ENCODE measurements at regions not wholly inside any gene's neighbourhood (a gene's known extent, or its start where the extent isn't known, plus 50 kb on each side); places are given as distances from the start of the nearest gene placed in this dataset.

GRCh38 chr10:36669615-36670352, 455.6 kb upstream of the ANKRD30A start:
- no peak for TF ChIP-seq CTCF (IDR thresholded peaks at IDR 0.05; ENCODE audit: poor library complexity, severe bottlenecking)
- peaks cover 12% of the 10 kb centered on the region for H3K4me1 ChIP-seq (ENCODE audit: insufficient read depth, poor library complexity, severe bottlenecking)
- H3K9me3 ChIP-seq (ENCODE audit: severe bottlenecking): no peaks in the 10 kb centered on the region
- no peaks in the 10 kb centered on the region for H3K27me3 ChIP-seq (ENCODE audit: insufficient read depth, poor library complexity, severe bottlenecking)
- no peak overlapping the region for H3K4me3 ChIP-seq (ENCODE audit: severe bottlenecking)
- no peak for ATAC-seq (ENCODE audit: low read depth)
- no peak for DNase-seq (ENCODE audit: low spot score)
- no peaks in the 10 kb centered on the region for H3K36me3 ChIP-seq (ENCODE audit: low read depth)
- H3K27ac ChIP-seq (ENCODE audit: poor library complexity, severe bottlenecking): no peak overlapping the region

GRCh38 chr10:36666451-36666850, 458.9 kb upstream of the ANKRD30A start:
- Histone ChIP-seq H3K4me3 (ENCODE audit: severe bottlenecking) (no peak overlapping the region), H3K36me3 (ENCODE audit: low read depth) (no peaks in the 10 kb centered on the region), H3K9me3 (ENCODE audit: severe bottlenecking) (no peaks in the 10 kb centered on the region), H3K27ac (ENCODE audit: poor library complexity, severe bottlenecking) (no peak overlapping the region), H3K27me3 (ENCODE audit: insufficient read depth, poor library complexity, severe bottlenecking) (no peaks in the 10 kb centered on the region), H3K4me1 (ENCODE audit: insufficient read depth, poor library complexity, severe bottlenecking) (peaks cover 6% of the 10 kb centered on the region)
- TF ChIP-seq CTCF (IDR thresholded peaks at IDR 0.05; ENCODE audit: poor library complexity, severe bottlenecking): no peak
- no peak for DNase-seq (ENCODE audit: low spot score)
- ATAC-seq (ENCODE audit: low read depth): no peak

- no peak overlapping the region for H3K4me3 ChIP-seq (ENCODE audit: severe bottlenecking)
These were observed 462.8 kb upstream of the ANKRD30A start for GRCh38 chr10:36662571-36662970.

GRCh38 chr10:36650274-36650673, 475.1 kb upstream of the ANKRD30A start:
- Histone ChIP-seq H3K4me3 (ENCODE audit: severe bottlenecking) (no peak overlapping the region), H3K9me3 (ENCODE audit: severe bottlenecking) (no peaks in the 10 kb centered on the region), H3K27me3 (ENCODE audit: insufficient read depth, poor library complexity, severe bottlenecking) (no peaks in the 10 kb centered on the region), H3K4me1 (ENCODE audit: insufficient read depth, poor library complexity, severe bottlenecking) (no peaks in the 10 kb centered on the region), H3K27ac (ENCODE audit: poor library complexity, severe bottlenecking) (no peak overlapping the region), H3K36me3 (ENCODE audit: low read depth) (no peaks in the 10 kb centered on the region)
- DNase-seq (ENCODE audit: low spot score) (no peak), ATAC-seq (ENCODE audit: low read depth) (no peak)
- TF ChIP-seq CTCF (IDR thresholded peaks at IDR 0.05; ENCODE audit: poor library complexity, severe bottlenecking): no peak

More at GRCh38 chr10:36662571-36662970, 462.8 kb upstream of the ANKRD30A start:
- no peak for TF ChIP-seq CTCF (IDR thresholded peaks at IDR 0.05; ENCODE audit: poor library complexity, severe bottlenecking)
- no peaks in the 10 kb centered on the region for H3K27me3 ChIP-seq (ENCODE audit: insufficient read depth, poor library complexity, severe bottlenecking)
- ATAC-seq (ENCODE audit: low read depth) (no peak), DNase-seq (ENCODE audit: low spot score) (no peak)
- H3K4me1 ChIP-seq (ENCODE audit: insufficient read depth, poor library complexity, severe bottlenecking): peaks cover 4% of the 10 kb centered on the region
- H3K27ac ChIP-seq (ENCODE audit: poor library complexity, severe bottlenecking): no peak overlapping the region
- no peaks in the 10 kb centered on the region for H3K9me3 ChIP-seq (ENCODE audit: severe bottlenecking)
- no peaks in the 10 kb centered on the region for H3K36me3 ChIP-seq (ENCODE audit: low read depth)

- ATAC-seq (ENCODE audit: low read depth): no peak
- no peaks in the 10 kb centered on the region for H3K9me3 ChIP-seq (ENCODE audit: severe bottlenecking)
These were observed 477.9 kb upstream of the ANKRD30A start for GRCh38 chr10:36647540-36647939.

More at GRCh38 chr10:36647540-36647939, 477.9 kb upstream of the ANKRD30A start:
- Histone ChIP-seq H3K27me3 (ENCODE audit: insufficient read depth, poor library complexity, severe bottlenecking) (no peaks in the 10 kb centered on the region), H3K4me3 (ENCODE audit: severe bottlenecking) (no peak overlapping the region), H3K27ac (ENCODE audit: poor library complexity, severe bottlenecking) (no peak overlapping the region), H3K4me1 (ENCODE audit: insufficient read depth, poor library complexity, severe bottlenecking) (no peaks in the 10 kb centered on the region), H3K36me3 (ENCODE audit: low read depth) (no peaks in the 10 kb centered on the region)
- DNase-seq (ENCODE audit: low spot score): no peak
- no peak for TF ChIP-seq CTCF (IDR thresholded peaks at IDR 0.05; ENCODE audit: poor library complexity, severe bottlenecking)
